H9 (cell line): ENCODE measurements at regions not wholly inside any gene's neighbourhood (a gene's known extent, or its start where the extent isn't known, plus 50 kb on each side); places are given as distances from the start of the nearest gene placed in this dataset.

Experiments used
- DNase-seq: peaks from one replicate; pipeline ENCODE4 v3.0.0-alpha.2; 2017
- H2AFZ ChIP-seq: one replicate; pipeline ENCODE4 v1.6.1; 2013; ENCODE audit warnings: mild to moderate bottlenecking, low read length, control low read depth, moderate library complexity
- H2AK5ac ChIP-seq: 2 replicates; pipeline ENCODE4 v1.6.1; 2013; ENCODE audit warnings: low read length, control low read depth, mixed read lengths; ENCODE audit not compliant: insufficient read length
- H2BK120ac ChIP-seq: one replicate; pipeline ENCODE4 v1.6.1; 2013; ENCODE audit warnings: low read depth, mild to moderate bottlenecking, low read length, control low read depth, inconsistent platforms; ENCODE audit not compliant: poor library complexity, severe bottlenecking
- H2BK12ac ChIP-seq: 2 replicates; pipeline ENCODE4 v1.6.1; 2013; ENCODE audit warnings: low read length, control low read depth, mixed read lengths, low read depth; ENCODE audit not compliant: insufficient read length
- H2BK15ac ChIP-seq: 2 replicates; pipeline ENCODE4 v1.6.1; 2013; ENCODE audit warnings: low read depth, low read length, control low read depth
- H2BK20ac ChIP-seq: one replicate; pipeline ENCODE4 v1.6.1; 2013; ENCODE audit warnings: low read depth, mild to moderate bottlenecking, low read length, control low read depth, inconsistent platforms; ENCODE audit not compliant: poor library complexity, severe bottlenecking
- H2BK5ac ChIP-seq: 2 replicates; pipeline ENCODE4 v1.6.1; 2013; ENCODE audit warnings: low read length, control low read depth, mixed read lengths; ENCODE audit not compliant: insufficient read length
- H3K14ac ChIP-seq: 2 replicates; pipeline ENCODE4 v1.6.1; 2013; ENCODE audit warnings: low read length, control low read depth; ENCODE audit not compliant: insufficient read depth
- H3K18ac ChIP-seq: 2 replicates; pipeline ENCODE4 v1.6.1; 2013; ENCODE audit warnings: low read depth, mild to moderate bottlenecking, mixed read lengths, low read length, control low read depth; ENCODE audit not compliant: insufficient read length
- H3K23ac ChIP-seq: 2 replicates; pipeline ENCODE4 v1.6.1; 2013; ENCODE audit warnings: low read length, control low read depth, mixed read lengths, low read depth; ENCODE audit not compliant: insufficient read length
- H3K23me2 ChIP-seq: 2 replicates; pipeline ENCODE4 v1.6.1; 2013; ENCODE audit warnings: low read depth, mild to moderate bottlenecking, mixed read lengths, low read length, control low read depth; ENCODE audit not compliant: insufficient read length, poor library complexity, severe bottlenecking
- H3K27ac ChIP-seq: 2 replicates; pipeline ENCODE4 v1.5.1; 2013; ENCODE audit warnings: low read length, control low read depth, mixed read lengths, low read depth; ENCODE audit not compliant: insufficient read length
- H3K27me3 ChIP-seq: 2 replicates; pipeline ENCODE4 v1.6.1; 2013; ENCODE audit warnings: low read length, control low read depth, inconsistent platforms; ENCODE audit not compliant: insufficient read depth
- H3K4ac ChIP-seq: 2 replicates; pipeline ENCODE4 v1.6.1; 2013; ENCODE audit warnings: low read depth, mild to moderate bottlenecking, control low read depth, inconsistent platforms, low read length, moderate library complexity
- H3K4me1 ChIP-seq: 2 replicates; pipeline ENCODE4 v1.6.1; 2013; ENCODE audit warnings: low read length, control low read depth, inconsistent platforms; ENCODE audit not compliant: insufficient read depth
- H3K4me2 ChIP-seq: 2 replicates; pipeline ENCODE4 v1.6.1; 2013; ENCODE audit warnings: low read length, control low read depth, mixed read lengths; ENCODE audit not compliant: insufficient read length, insufficient read depth
- H3K56ac ChIP-seq: 2 replicates; pipeline ENCODE4 v1.6.1; 2013; ENCODE audit warnings: low read depth, mild to moderate bottlenecking, mixed read lengths, low read length, control low read depth; ENCODE audit not compliant: insufficient read length
- H3K79me1 ChIP-seq: 2 replicates; pipeline ENCODE4 v1.6.1; 2013; ENCODE audit warnings: low read depth, mild to moderate bottlenecking, moderate library complexity, low read length, control low read depth, inconsistent platforms; ENCODE audit not compliant: insufficient read depth, poor library complexity, severe bottlenecking
- H3K79me2 ChIP-seq: 2 replicates; pipeline ENCODE4 v1.6.1; 2013; ENCODE audit warnings: low read length, control low read depth, inconsistent platforms; ENCODE audit not compliant: insufficient read depth
- H3K9ac ChIP-seq: 2 replicates; pipeline ENCODE4 v1.6.1; 2013; ENCODE audit warnings: low read length, control low read depth, mixed read lengths; ENCODE audit not compliant: insufficient read length; ENCODE audit errors: extremely low read depth
- H3K9me3 ChIP-seq: one replicate; pipeline ENCODE4 v1.6.1; 2013; ENCODE audit warnings: low read depth, low read length, inconsistent platforms; ENCODE audit not compliant: control insufficient read depth
- H3T11ph ChIP-seq: one replicate; pipeline ENCODE4 v1.6.1; 2013; ENCODE audit warnings: mild to moderate bottlenecking, low read length, control low read depth, inconsistent platforms
- H4K20me1 ChIP-seq: one replicate; pipeline ENCODE4 v1.6.1; 2013; ENCODE audit not compliant: control insufficient read depth, insufficient read length, insufficient read depth
- H4K5ac ChIP-seq: 2 replicates; pipeline ENCODE4 v1.6.1; 2013; ENCODE audit warnings: low read depth, mild to moderate bottlenecking, mixed read lengths, low read length, control low read depth; ENCODE audit not compliant: insufficient read length
- H4K8ac ChIP-seq: replicated peaks from 2 replicates; pipeline ENCODE4 v1.6.1; 2013; ENCODE audit warnings: low read length, control low read depth, mixed read lengths, low read depth; ENCODE audit not compliant: insufficient read length
- H4K91ac ChIP-seq: 2 replicates; pipeline ENCODE4 v1.6.1; 2013; ENCODE audit warnings: low read depth, mild to moderate bottlenecking, moderate library complexity, mixed read lengths, low read length, control low read depth; ENCODE audit not compliant: insufficient read length
- H3K27ac Mint-ChIP-seq, 3 experiments: 2 replicates in 2 of 3; 3 replicates in 1 of 3; pipeline ENCODE4 v1.8.0; 2020 to 2021; ENCODE audit warnings: mixed read lengths in 3 of 3, mild to moderate bottlenecking in 1 of 3, moderate library complexity in 1 of 3
- H3K27me3 Mint-ChIP-seq: 2 replicates; pipeline ENCODE4 v1.8.0; 2021; ENCODE audit warnings: low read depth, mild to moderate bottlenecking, moderate library complexity, mixed read lengths
- H3K36me3 Mint-ChIP-seq, 3 experiments: 2 replicates in 2 of 3; 3 replicates in 1 of 3; pipeline ENCODE4 v1.8.0; 2020 to 2021; ENCODE audit warnings: low read depth in 3 of 3, mixed read lengths in 3 of 3; ENCODE audit not compliant: insufficient read depth in 1 of 3
- H3K4me1 Mint-ChIP-seq, 2 experiments: 2 replicates each; pipeline ENCODE4 v1.8.0; 2020; ENCODE audit warnings: mixed read lengths in 2 of 2
- H3K4me3 Mint-ChIP-seq, 2 experiments: 2 replicates in 1 of 2; 3 replicates in 1 of 2; pipeline ENCODE4 v1.8.0; 2020 to 2021; ENCODE audit warnings: mild to moderate bottlenecking in 2 of 2, mixed read lengths in 2 of 2, moderate library complexity in 1 of 2
- H3K9me3 Mint-ChIP-seq, 2 experiments: 2 replicates in 1 of 2; 3 replicates in 1 of 2; pipeline ENCODE4 v1.8.0; 2020; ENCODE audit warnings: mild to moderate bottlenecking in 2 of 2, mixed read lengths in 2 of 2, moderate library complexity in 1 of 2
- CTCF ChIP-seq: fragments of 200-600 bp; sonication (generic); conservative IDR thresholded peaks from 3 replicates; pipeline ENCODE4 v1.8.0; 2021; ENCODE audit warnings: antibody characterized with exemption, mild to moderate bottlenecking
- WGBS: extraction: QIAGEN DNeasy Blood & Tissue Kit; methylation state at CpG from one replicate; pipeline ENCODE4 v1.1.7; 2013; ENCODE audit warnings: missing lambda C conversion rate, low lambda C conversion rate, mixed read lengths; ENCODE audit not compliant: insufficient read length; ENCODE audit errors: extremely low coverage; 5-methylcytosine and 5-hydroxymethylcytosine counted together

DNA sequence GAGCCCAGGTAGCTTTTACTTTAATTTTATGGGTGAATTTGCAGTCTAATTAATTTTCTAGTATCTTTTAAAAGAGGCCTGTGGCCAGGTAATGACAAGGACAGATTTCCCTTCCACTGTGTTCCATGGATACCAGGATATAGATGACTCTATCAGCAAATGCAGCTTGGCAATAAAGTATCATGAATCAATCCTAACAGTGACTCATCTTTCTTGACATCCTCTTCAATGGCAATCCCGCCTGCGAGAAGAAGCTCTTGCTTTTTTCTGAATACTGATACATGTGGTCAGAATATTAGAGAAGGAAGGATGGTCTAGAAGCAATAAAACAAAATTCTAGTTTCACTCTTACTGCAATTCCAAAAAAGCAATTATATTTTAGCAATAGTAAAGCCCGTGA, 267.8 kb downstream of the DTHD1 start:
- Histone ChIP-seq H4K5ac (no peak overlapping the region), H4K8ac (no peak overlapping the region), H3K27me3 (no peaks in the 10 kb centered on the region), H3K18ac (no peak overlapping the region), H2BK120ac (no peak overlapping the region), H2BK12ac (no peak overlapping the region), H3K9ac (no peak overlapping the region), H4K20me1 (no peaks in the 10 kb centered on the region), H3K79me2 (no peaks in the 10 kb centered on the region), H2BK20ac (no peak overlapping the region), H3K27ac (no peak overlapping the region), H3K4ac (no peak overlapping the region), H3K56ac (no peak overlapping the region), H3K4me1 (no peaks in the 10 kb centered on the region; the same call in 1 of the 2 replicates), H2AK5ac (no peak overlapping the region), H3K4me2 (no peak overlapping the region), H3K14ac (no peak overlapping the region), H3K23ac (no peak overlapping the region), H2AFZ (no peak overlapping the region), H3K9me3 (no peaks in the 10 kb centered on the region), H2BK15ac (no peak overlapping the region), H3T11ph (no peak overlapping the region), H3K79me1 (no peaks in the 10 kb centered on the region), H3K23me2 (no peaks in the 10 kb centered on the region), H2BK5ac (no peak overlapping the region), H4K91ac (no peak overlapping the region)
- DNase-seq: no peak
- Mint-ChIP-seq H3K27me3 (no peaks in the 10 kb centered on the region), H3K27ac (no peak overlapping the region), H3K9me3 (no peaks in the 10 kb centered on the region), H3K4me1 (peaks cover 14 to 17% of the 10 kb centered on the region in 2 experiments), H3K36me3 (no peaks in the 10 kb centered on the region), H3K4me3 (no peak overlapping the region)
- TF ChIP-seq CTCF: no peak
- WGBS: no CpG with 5 or more reads among the region's 3 CpGs
